ENCODE measurements at regions not wholly inside any gene's neighbourhood (a gene's known extent, or its start where the extent isn't known, plus 50 kb on each side); places are given as distances from the start of the nearest gene placed in this dataset.

DNA sequence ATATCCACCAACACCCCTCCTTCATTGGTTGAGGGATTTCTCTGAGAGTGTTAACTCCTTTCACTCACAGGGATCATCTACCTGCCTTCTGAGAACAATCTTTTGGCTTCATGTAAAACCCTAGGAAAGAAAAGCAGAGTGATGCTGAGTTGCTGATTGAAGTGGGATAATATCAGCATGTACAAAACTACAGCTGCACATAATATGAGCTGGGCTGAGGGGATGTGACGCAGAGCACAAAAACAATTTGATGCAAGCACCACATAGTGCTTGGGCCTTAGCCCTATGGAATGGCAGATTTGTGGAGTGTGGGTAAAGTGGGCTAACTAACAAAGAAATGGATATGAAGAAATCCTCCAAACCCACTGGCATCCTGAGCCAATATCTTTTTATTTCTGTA lies 267.6 kb upstream of the KCNH8 start:
- DNase-seq = no peak

DNA sequence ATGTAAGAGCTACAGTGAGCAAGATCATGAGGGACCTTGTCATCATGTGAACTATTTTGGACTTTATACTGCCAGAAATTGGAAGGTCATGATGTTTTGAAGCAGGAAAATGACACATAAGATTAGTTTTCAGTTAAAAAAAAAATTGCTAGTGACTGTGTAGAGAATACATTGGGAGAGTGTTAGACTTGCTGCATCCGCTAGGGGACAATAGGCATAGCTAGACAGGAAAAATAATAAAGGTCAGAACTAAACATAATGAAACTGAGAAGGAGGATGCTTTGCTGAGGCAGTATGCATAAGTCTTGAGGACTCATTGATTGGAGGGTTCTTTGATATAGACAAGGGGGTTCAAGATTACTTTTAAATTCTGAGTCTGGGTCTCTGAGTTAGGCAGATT lies 275.8 kb upstream of the KCNH8 start:
- DNase-seq = no peak

DNA sequence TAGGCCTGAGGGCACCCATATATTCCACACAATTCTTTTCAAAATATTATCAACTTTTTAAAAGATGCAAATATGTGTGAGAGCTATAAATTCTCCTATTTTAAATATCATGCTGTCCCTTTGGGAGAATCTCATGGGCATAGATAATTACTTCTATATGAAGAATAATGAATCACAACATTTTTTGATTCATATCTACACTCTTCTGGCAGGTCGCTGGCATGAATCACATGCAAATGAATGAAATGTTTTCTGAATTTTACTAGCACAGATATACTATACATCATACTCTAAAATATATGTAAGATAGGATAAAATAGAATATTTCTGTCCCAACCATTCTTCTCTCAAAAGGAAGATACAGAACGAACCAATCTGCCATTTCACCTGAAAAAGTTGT lies 277.7 kb upstream of the KCNH8 start:
- no peak for DNase-seq

DNA sequence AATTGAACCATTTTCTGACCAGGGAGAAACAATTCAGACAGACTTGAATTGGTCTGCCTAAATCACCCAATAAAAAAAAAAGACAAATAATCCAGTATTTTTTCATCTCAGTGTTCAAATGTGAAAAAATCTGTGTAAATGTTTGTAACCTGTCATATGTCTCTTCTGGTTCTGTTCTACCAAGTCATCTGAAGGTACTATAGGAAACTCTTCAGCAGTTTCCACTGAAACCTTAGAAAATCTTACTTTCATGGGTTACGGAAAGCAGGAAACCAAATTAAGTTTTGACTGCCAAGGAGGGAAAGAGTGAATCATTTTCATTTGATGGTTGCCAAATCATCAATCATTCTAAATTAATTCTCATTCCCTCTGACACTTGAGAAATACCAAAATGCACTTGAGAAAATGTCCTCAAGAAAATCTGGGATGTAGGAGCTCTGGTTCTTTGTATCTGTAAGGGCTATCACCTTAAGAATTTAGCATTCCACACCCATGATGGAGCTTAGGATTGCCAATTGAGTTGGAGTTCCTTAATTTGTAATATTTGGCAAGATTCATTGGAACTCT lies 278.2 kb upstream of the KCNH8 start:
- DNase-seq = no peak

DNA sequence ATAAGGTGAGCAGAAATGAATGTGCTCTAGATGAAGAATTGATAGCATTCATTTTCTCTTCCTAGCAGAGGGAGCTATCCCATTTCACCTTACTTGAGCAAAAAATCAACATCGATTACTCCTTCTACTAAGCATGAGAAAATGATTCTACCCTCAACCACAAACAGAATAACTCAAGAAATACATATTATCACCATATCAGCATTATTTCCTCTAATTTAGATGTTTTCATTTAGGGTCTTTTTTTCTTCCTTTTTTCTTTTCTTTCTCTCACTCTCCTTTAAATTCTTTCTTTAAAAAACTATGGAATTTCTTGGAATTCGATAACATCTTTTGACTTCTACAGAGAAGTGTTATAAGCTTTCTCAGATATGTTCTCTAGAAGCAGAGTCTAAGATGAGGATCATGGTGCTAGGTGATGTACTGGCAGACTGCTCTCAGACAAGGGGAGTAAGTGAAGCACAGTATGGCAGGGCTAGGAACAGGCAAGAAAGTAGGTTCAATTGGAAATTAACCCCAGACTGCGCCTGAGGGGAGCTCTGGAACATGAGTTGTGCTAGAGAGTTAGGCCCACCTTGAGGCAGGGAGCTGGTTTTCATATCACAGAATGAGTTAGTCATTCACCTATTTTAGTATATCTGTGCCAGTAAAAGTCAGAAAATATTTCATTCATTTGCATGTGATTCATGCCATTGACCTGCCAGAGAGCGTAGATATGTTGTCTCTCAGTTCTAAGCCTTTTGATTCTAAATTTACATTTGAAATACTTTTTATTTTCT lies 279.2 kb upstream of the KCNH8 start:
- DNase-seq = no peak

DNA sequence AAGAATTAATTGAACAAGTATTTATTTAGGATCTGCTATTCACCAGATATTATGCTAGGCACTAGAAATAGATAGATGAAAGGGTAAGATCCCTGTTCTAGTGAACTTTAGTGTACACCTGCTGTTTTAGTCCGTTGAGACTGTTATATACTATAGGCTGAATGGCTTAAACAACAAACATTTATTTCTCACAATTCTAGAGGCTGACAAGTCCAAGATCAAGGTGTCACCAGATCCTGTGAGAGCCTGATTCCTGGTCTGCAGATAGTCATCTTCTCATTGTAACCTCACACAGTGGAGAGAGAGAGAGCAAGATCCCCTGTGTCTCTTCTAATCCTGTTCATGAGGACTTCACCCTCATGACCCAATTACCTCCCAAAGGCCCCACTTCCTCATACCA lies 281.4 kb upstream of the KCNH8 start:
- no peak for DNase-seq

DNA sequence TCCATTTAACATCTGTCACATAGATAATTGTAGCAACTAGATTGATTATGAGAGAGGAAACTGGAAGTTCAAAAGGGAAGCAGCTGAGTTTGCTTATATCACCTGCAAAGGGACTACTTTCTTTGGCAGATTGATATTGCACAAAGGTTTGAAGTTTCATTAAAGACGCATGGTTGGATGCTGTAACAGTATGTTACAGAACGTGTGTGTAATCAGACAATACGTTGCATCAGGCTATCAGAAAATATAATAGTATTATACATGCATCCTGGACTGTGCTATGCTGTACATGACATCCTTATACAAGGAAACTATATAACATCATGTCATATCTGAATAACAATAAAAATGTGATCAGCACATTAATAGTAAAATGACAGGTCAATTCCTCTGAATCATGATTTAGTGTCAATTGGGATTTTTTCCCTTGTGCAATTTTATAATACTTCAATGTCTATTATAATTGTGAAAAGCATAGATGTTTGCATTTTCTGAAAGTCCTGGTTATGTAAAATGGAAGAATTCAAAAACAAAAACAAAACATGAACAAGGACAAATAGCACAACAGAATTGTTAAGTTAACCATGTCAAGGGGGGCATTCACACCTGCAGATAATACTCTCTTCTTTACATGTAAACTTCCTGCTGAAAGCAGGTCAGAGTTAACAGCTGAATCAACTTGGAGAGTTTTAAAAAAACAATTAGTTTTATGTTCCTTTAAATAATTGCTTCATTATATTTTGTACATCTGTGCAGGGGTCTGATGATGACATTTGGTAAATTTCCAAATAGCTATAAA lies 283.2 kb upstream of the KCNH8 start:
- DNase-seq = no peak

DNA sequence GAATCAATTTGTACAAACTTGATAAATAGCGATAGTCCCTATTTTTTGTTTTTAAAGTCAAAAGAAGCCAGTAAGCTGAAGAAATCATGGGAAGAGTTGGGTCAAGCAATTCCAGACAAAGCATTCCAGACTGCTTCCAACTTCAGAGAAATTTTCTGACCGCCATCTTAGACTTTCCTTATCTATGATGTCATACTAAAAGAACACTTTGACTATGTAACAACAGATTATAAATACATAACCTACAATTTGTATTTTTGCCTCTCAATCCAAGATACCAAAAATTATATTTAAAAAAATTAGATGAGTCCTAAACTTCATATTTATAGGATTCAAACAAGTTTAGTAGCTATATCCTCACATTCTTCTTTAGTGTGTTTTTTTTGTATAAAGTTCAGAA lies 286.2 kb upstream of the KCNH8 start:
- DNase-seq = no peak

DNA sequence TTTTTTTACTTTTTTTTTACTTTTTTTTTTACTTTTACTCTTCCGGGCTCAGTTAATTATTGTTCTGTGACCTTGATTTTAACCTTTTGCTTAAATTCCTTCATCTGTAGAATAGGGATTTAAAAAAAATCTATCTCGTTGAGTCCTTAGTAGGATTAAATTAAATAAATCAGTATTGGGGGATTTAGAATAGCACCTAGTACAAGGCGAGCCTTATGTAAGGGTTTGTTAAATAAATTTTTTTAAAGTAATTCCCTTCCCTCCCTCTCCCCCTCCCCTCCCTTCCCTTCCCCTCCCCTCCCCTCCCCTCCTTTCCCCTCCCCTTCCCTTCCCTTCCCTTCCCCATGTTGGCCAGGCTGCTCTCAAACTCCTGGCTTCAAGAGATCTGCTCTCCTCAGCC lies 287.2 kb upstream of the KCNH8 start:
- DNase-seq = no peak

DNA sequence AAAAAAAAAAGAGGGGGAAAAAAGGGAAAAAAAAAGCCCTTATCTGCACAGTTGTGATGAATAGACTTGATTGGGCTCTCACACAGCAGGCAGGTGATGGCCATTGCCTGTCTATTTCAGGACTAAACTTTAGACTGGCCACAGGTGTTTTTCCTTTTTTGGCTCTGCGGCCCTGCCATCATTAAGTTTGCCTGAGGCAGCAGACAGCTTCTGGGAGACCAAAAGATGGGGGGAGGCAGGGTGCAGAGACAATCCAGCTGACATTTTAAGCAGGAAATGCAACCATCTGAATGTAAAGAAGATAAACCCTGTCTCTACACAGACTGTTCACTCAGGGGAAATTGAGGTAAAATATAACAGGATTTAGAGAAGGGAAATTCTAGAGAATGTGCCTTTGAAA lies 295.0 kb upstream of the KCNH8 start:
- no peak for DNase-seq

DNA sequence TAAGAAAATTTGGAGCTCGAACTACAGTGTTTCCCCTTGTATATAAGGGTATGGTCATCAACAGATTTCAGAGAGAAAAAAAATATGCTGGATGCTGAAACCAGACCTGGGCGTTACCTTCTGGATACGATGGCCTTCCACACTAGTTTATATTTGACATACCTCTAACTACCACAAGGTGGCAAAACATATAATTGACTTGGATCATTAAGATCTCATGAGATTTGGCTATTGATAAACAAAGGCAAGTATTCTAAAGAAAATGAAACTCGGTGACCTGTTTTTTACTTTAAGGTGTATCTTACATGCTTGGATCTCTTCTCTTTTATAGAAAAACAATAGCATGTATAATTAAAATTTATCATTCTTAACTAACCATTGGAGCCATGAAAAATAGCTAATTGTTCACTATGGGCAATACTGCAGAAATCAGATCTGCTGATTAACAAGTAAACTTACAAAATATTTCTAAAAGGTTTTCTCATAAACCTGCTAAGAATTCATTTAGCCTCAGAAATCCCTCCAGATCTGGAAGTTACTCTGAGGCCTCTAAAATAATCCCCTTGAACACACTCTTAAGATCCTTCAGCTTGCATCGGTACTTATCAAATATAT lies 300.6 kb upstream of the KCNH8 start:
- no peak for DNase-seq

DNA sequence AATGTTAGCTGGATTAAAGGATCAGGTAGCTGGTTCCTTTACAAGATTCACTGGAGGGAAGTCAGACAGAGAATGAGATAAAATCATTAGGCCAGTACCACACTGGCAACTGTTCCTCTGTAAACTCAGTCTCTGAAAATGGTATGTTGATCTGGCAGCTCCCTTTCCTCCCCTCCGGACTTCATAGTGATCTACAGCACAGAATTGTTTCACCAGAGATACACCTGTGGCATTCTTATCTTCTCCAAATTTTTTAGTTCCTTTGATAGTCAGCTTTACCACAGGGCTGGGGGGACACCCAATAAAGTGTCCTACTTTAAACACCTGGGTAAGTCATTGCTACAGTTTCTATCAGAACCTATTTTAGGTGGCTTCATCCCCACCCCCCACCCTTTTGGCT lies 304.3 kb upstream of the KCNH8 start:
- no peak for DNase-seq

DNA sequence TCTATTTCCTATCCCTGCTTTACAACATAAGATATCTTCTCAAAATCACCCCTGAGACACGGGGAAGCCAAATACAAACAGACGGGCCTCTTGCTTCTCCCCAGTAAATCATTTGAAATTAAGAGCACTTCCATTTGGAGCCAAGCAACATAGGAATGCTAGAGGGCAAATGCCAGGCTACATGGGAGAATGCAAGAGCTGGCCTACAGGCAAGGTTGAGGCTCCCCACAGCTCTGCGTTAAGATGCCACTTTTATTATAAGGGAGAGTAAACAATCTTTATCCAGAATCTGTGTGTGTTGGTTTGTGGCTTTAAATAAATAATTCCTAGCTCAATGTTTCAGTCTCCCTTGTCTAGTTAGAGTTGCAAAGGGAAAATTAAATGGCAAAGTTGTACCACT lies 305.1 kb upstream of the KCNH8 start:
- DNase-seq = no peak

DNA sequence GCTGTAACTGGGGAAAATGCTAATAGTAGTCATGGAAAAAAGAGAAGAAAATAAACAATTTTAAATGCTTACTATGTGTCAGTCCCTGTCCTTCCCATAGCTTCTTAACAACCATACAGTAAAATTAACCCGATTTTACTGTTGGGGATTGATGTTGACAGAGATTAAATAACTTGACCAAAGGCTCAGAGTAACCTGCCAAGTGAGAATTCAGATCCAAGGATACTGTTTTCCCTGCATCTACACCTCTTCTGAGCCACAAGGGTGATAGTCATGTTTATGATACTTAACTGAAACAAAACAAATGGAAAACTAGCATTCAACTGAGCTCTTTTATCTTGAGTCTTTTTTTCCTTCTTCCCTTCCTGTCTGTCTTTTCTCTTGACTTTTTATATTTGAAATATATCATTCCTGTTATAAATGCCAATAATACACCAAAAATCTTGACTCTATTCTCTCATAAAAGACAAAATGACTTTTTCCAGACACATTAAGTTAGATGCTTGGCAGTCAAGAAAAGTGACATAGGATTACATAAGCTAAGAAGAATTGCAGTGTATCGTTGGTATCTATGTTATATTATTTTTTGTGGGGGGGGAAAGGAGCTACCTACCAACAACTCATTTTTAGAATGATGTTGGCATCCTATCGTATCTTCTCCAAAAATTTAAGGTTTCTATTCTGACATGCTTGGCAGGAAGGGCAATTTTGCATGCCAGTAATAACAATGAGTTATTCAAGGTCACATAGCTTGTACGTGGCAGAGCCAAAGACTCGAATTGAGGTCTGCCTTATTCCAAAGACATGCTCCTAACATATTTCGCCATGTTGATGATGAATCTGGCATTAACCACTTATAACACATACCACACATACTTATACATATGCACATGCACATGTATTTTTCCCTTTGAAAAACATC lies 306.6 kb upstream of the KCNH8 start:
- no peak for DNase-seq

DNA sequence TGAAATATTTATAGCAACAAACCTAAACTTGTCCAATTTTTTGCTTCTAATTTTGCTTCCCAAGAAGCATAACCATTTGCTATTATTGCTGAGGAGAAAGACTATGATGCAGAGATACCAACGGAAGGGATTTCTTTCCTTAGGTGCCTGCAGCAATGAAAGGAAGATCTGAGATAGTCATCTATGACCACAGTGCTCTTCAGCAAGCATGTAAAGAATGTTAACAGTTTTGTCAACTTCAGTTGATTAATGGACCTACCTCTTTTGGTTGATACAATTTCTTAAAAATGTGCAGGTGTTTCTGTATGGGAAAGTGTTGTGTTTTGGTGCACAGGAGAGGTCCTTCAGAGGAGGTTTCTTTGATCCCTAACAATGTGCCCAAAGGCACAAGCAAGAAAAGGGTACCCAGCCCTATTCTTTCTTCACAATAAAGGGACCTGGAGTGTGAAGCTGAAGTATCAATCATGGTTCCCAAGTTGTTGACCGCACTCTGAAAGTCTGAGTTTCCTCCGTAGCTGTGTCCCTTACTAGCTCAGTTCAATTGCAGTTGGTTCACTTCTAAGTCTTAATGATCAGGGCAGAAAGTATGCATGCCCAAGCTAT lies 307.7 kb upstream of the KCNH8 start:
- no peak for DNase-seq

DNA sequence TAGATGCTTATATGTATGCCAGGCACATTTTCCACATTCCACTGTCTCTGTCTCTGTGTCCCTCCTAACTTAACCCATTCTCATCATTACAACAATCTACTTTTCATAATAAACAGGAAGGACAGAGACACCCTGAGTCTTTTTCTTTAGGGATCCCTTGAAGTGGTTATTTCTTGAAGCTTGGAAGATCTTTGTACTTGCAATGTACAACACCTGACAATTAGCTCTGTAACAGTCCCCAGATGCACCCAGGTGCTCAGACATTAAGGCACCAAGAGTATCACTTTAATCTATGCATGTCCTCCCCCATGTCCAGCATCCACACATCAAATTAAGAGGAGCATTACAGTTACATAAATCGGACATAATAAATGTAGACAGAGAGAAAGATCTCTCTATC lies 309.6 kb upstream of the KCNH8 start:
- no peak for DNase-seq

DNA sequence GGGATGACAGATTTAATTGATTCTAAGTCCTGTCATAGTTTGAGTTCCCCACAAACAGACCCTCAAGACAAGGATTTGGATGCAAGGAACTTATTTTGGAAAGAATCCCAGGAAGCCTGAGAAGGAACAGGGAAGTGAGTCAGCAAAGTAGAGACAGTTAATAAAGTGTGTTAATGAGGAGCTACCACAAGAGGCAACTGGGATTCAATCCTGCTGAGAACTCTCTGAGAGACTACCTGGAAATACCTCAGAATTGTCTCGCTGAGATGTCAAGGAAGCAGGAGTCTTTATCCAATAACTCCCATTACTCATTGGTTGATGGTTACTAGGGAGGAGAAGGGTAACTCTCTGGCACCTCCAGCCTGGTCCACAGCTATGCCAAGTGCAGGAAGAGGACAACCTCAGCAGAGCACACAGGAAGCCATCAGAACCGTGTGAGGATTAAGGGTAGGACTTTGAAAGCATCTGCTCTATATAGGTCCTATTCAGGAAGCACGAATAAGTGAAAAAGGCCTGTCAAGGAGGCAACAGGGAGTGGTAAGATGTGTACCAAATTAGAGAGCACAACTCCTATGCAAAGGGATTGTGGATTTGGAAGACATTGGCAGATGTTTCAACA lies 311.1 kb upstream of the KCNH8 start:
- no peak for DNase-seq

DNA sequence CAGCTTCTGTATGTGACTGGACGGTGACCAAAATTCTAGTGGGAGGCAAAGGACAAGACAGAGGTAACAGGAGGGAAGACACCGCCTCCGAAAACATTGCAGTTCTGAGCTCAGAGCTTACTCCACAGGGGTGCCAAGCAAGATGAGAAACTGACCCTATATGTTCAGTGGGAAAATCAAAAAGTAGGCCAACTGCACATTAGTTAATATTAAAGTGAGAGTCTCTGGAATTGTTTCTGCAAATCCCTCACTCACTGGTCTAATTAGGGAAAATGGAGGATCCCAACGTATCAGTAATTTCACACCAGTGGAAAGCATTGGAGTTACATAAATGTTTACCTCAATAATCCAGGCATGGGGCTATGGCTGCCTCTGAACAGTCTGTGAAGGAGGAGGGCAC lies 313.3 kb upstream of the KCNH8 start:
- DNase-seq = no peak

DNA sequence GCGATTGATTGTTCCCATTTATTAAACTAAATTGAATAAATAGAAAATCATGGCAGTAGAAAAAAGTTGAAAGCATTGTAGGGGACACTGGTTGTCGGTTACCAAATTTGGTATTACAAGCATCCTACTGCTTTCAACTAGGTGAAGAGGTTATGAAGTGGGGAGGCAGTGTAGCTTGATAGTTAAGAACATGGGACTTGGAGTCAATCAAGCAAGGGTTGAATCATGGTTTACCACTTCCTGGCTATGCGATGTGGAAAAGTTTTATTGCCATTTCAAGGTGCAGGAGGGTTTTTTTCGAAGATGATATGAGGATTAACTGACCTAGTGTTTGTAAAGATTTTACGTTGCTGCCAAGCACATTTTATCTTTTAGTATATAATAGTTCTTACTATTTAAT lies 318.2 kb upstream of the KCNH8 start:
- DNase-seq = peak; percentile 15

DNA sequence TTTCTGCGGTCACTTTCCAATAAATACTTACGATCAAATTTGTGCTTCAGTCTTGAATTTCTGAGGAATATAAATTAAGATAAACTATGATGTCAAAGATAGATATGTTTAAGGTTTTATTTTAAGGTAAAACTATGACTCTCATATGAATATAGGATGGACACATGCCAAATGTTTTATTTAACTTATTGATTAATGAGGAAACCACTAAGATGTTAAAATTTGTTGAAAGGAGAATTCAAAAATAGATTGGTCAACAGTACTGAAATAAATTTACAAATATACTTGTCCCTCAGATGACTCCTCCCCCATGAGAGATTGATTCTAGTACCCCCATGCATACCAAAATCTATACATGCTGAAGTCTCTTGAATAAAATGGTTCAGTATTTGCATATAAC lies 319.7 kb upstream of the KCNH8 start:
- DNase-seq = no peak

DNA sequence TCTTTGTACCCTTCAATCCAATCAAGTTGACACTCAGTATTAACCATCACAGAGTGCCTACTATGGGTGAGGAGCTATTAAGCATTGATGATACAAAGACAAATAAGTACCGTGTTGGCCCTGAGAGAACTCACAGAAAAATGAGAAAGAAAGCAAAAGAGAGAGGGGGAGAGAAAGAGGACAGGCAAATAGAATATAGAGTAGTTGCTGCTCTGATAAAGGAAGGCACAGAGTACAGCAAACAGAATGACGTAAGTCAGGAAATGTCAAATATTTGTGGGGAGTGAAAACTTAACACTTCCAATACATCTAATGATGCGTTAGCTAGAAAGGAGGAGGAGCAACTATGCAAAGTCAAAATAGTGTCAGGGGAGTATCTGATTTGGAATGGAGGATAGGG lies 320.6 kb upstream of the KCNH8 start:
- no peak for DNase-seq

DNA sequence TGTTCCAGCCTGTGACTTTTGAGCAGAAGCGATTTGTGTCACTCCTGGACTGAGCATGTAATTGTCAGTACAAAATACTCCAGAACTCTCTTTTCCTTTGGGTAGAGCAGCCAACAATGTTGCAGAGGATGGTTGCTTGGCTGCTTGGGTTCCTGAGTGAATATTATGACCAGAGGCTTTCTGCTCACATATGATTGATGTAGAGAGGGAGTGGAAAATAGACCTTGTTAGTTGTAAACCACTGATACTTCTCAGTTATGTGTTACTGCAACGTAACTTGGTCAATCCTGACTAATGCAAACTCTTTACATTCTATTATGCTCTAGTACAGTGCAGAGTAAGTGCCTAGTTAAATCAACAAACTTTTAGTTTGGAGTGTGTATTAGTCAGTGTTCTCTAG lies 322.6 kb upstream of the KCNH8 start:
- no peak for DNase-seq

All from GF-D8 (cell line).